ENCODE measurements at regions not wholly inside any gene's neighbourhood (a gene's known extent, or its start where the extent isn't known, plus 50 kb on each side); places are given as distances from the start of the nearest gene placed in this dataset.

DNA sequence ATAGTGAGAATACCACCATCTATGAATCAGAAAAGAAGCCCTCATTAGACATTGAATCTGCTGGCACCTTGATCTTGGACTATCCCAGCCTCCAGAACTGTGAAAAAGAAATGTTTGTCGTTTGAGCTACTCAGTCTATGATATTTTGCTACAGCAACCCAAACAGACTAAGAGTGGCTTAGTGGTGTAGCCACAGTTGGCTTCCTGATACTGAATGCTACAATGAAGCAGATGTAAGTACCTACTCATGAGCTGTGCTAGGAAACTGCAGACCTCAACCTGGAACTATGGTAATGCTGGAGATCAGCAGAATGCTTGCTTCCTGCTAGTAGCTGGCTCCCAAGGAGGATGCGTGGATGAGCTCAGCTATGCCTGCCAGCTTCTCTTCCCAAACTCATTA is 268.6 kb upstream of the CRY1 start:
- WGBS = 77% methylated on average over 2 of the region's 2 CpGs
- Histone ChIP-seq H4K91ac (ENCODE audit: low read length) (no peak overlapping the region), H4K8ac (ENCODE audit: low read length) (no peak overlapping the region), H3K14ac (ENCODE audit: low read length in 2 of 2) (no peak overlapping the region), H2AK5ac (ENCODE audit: low read length, severe bottlenecking) (peak overlapping the region; percentile 13), H2AFZ (ENCODE audit: low read depth, low read length) (no peak overlapping the region), H2BK12ac (ENCODE audit: low read length in 2 of 2) (no peak overlapping the region), H3K4ac (ENCODE audit: low read depth in 1 of 2, low read length in 2 of 2) (no peak overlapping the region), H3K9me3 (ENCODE audit: control insufficient read depth, low read length) (no peaks in the 10 kb centered on the region), H2BK15ac (ENCODE audit: low read depth, poor library complexity, severe bottlenecking) (no peak overlapping the region), H3K36me3 (ENCODE audit: control insufficient read depth in 1 of 2, insufficient read depth in 2 of 2, low read depth in 1 of 2, low read length in 2 of 2) (no peaks in the 10 kb centered on the region), H3K27me3 (ENCODE audit: control insufficient read depth in 1 of 2, insufficient read depth in 1 of 2, low read length in 2 of 2) (peaks cover 3 to 21% of the 10 kb centered on the region in 2 experiments), H3K79me1 (replicated peaks; ENCODE audit: low read length, poor library complexity, severe bottlenecking) (no peaks in the 10 kb centered on the region), H3K4me1 (ENCODE audit: control insufficient read depth, insufficient read depth, low read depth, low read length) (peaks cover 19% of the 10 kb centered on the region), H3K18ac (ENCODE audit: low read depth in 1 of 2, low read length in 2 of 2) (no peak overlapping the region), H2BK5ac (ENCODE audit: low read depth, low read length, poor library complexity, severe bottlenecking) (no peak overlapping the region), H2BK120ac (ENCODE audit: low read depth, low read length) (no peak overlapping the region), H3K23ac (ENCODE audit: low read length in 2 of 2) (no peak overlapping the region), H3K9ac (ENCODE audit: low read length) (no peak overlapping the region), H3K4me2 (ENCODE audit: low read length, poor library complexity, severe bottlenecking) (no peak overlapping the region), H3K27ac (ENCODE audit: low read length, poor library complexity, severe bottlenecking) (no peak overlapping the region), H3K4me3 (ENCODE audit: insufficient read depth in 1 of 2, low read depth in 1 of 2, low read length in 2 of 2) (no peak overlapping the region)
- DNase-seq = no peak

- no peak overlapping the region for H3K4me3 ChIP-seq (ENCODE audit: insufficient read depth in 1 of 2, low read depth in 1 of 2, low read length in 2 of 2)
Observed at GRCh38 chr12:107362960-107363359, 269.6 kb upstream of the CRY1 start.

DNA sequence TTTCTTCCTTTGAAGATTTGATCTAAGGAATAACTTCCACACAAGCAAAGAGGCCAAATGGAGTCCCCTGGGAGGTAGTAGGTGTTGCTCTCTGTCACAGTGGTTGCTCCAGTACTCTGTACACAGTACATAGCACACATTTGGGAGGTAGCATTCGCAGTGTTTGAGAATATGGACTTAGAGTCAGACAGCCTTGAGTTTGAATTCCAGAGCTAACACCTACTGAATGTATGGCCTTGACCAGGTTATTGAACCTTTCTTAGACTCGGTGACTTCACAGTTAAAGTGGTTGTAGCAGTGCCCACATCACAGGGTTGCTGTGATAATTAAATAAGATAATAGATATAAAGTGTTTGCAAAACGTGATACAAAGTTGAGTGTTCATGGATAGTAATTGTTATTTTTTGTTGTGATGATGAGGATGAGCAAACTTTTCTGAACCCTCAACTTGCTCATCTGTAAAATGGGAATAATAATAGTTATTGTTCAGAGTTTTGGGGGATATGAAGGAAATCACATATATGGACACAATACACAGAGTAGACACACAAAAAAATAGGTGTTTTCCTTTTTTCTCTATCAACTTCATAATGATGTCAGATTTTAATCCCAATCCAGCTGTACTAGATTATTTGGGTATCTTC is 271.6 kb upstream of the CRY1 start:
- H2AFZ ChIP-seq (ENCODE audit: low read depth, low read length) = no peak overlapping the region
- no peak overlapping the region for H3K27ac ChIP-seq (ENCODE audit: low read length, poor library complexity, severe bottlenecking)
- peaks cover 7% of the 10 kb centered on the region for H3K4me1 ChIP-seq (ENCODE audit: control insufficient read depth, insufficient read depth, low read depth, low read length)
- no peak overlapping the region for H3K23ac ChIP-seq (ENCODE audit: low read length in 2 of 2)
- H3K18ac ChIP-seq (ENCODE audit: low read depth in 1 of 2, low read length in 2 of 2) = no peak overlapping the region
- no peak overlapping the region for H3K14ac ChIP-seq (ENCODE audit: low read length in 2 of 2)
- no peaks in the 10 kb centered on the region for H3K36me3 ChIP-seq (ENCODE audit: control insufficient read depth in 1 of 2, insufficient read depth in 2 of 2, low read depth in 1 of 2, low read length in 2 of 2)
- no peak overlapping the region for H3K4ac ChIP-seq (ENCODE audit: low read depth in 1 of 2, low read length in 2 of 2)
- H2AK5ac ChIP-seq (ENCODE audit: low read length, severe bottlenecking) = no peak overlapping the region
- H3K27me3 ChIP-seq (ENCODE audit: control insufficient read depth in 1 of 2, insufficient read depth in 1 of 2, low read length in 2 of 2) = peaks cover 3 to 21% of the 10 kb centered on the region in 2 experiments
- no peak overlapping the region for H3K4me2 ChIP-seq (ENCODE audit: low read length, poor library complexity, severe bottlenecking)
- no peak overlapping the region for H3K4me3 ChIP-seq (ENCODE audit: insufficient read depth in 1 of 2, low read depth in 1 of 2, low read length in 2 of 2)
- H3K9me3 ChIP-seq (ENCODE audit: control insufficient read depth, low read length) = no peaks in the 10 kb centered on the region
- no peak overlapping the region for H4K91ac ChIP-seq (ENCODE audit: low read length)
- no peak overlapping the region for H2BK5ac ChIP-seq (ENCODE audit: low read depth, low read length, poor library complexity, severe bottlenecking)
- no peak for DNase-seq
- H3K9ac ChIP-seq (ENCODE audit: low read length) = no peak overlapping the region
- H4K8ac ChIP-seq (ENCODE audit: low read length) = no peak overlapping the region
- no peak overlapping the region for H2BK12ac ChIP-seq (ENCODE audit: low read length in 2 of 2)
- H2BK120ac ChIP-seq (ENCODE audit: low read depth, low read length) = no peak overlapping the region
- H3K79me1 ChIP-seq (replicated peaks; ENCODE audit: low read length, poor library complexity, severe bottlenecking) = no peaks in the 10 kb centered on the region
- 71% methylated on average over 3 of the region's 3 CpGs for WGBS
- no peak overlapping the region for H2BK15ac ChIP-seq (ENCODE audit: low read depth, poor library complexity, severe bottlenecking)

More at GRCh38 chr12:107362960-107363359, 269.6 kb upstream of the CRY1 start:
- H3K4me1 ChIP-seq (ENCODE audit: control insufficient read depth, insufficient read depth, low read depth, low read length) = peaks cover 15% of the 10 kb centered on the region
- H3K4ac ChIP-seq (ENCODE audit: low read depth in 1 of 2, low read length in 2 of 2) = no peak overlapping the region
- no peak overlapping the region for H2AFZ ChIP-seq (ENCODE audit: low read depth, low read length)
- H3K9ac ChIP-seq (ENCODE audit: low read length) = no peak overlapping the region
- H3K14ac ChIP-seq (ENCODE audit: low read length in 2 of 2) = no peak overlapping the region
- no peak overlapping the region for H2BK120ac ChIP-seq (ENCODE audit: low read depth, low read length)
- H2BK12ac ChIP-seq (ENCODE audit: low read length in 2 of 2) = no peak overlapping the region
- H3K36me3 ChIP-seq (ENCODE audit: control insufficient read depth in 1 of 2, insufficient read depth in 2 of 2, low read depth in 1 of 2, low read length in 2 of 2) = no peaks in the 10 kb centered on the region
- H3K18ac ChIP-seq (ENCODE audit: low read depth in 1 of 2, low read length in 2 of 2) = no peak overlapping the region
- H3K79me1 ChIP-seq (replicated peaks; ENCODE audit: low read length, poor library complexity, severe bottlenecking) = no peaks in the 10 kb centered on the region
- H3K9me3 ChIP-seq (ENCODE audit: control insufficient read depth, low read length) = no peaks in the 10 kb centered on the region
- H4K91ac ChIP-seq (ENCODE audit: low read length) = no peak overlapping the region
- H2BK15ac ChIP-seq (ENCODE audit: low read depth, poor library complexity, severe bottlenecking) = no peak overlapping the region
- WGBS = 79% methylated on average over 5 of the region's 5 CpGs
- no peak overlapping the region for H2BK5ac ChIP-seq (ENCODE audit: low read depth, low read length, poor library complexity, severe bottlenecking)
- DNase-seq = no peak
- no peak overlapping the region for H3K23ac ChIP-seq (ENCODE audit: low read length in 2 of 2)
- H3K27me3 ChIP-seq (ENCODE audit: control insufficient read depth in 1 of 2, insufficient read depth in 1 of 2, low read length in 2 of 2) = peaks cover 3 to 21% of the 10 kb centered on the region in 2 experiments
- no peak overlapping the region for H2AK5ac ChIP-seq (ENCODE audit: low read length, severe bottlenecking)
- H3K4me2 ChIP-seq (ENCODE audit: low read length, poor library complexity, severe bottlenecking) = no peak overlapping the region
- H4K8ac ChIP-seq (ENCODE audit: low read length) = no peak overlapping the region
- H3K27ac ChIP-seq (ENCODE audit: low read length, poor library complexity, severe bottlenecking) = no peak overlapping the region

- DNase-seq = no peak
- no peak overlapping the region for H3K27ac ChIP-seq (ENCODE audit: low read length, poor library complexity, severe bottlenecking)
- no peaks in the 10 kb centered on the region for H3K79me1 ChIP-seq (replicated peaks; ENCODE audit: low read length, poor library complexity, severe bottlenecking)
- H3K23ac ChIP-seq (ENCODE audit: low read length in 2 of 2) = no peak overlapping the region
- H3K4me2 ChIP-seq (ENCODE audit: low read length, poor library complexity, severe bottlenecking) = no peak overlapping the region
- no peaks in the 10 kb centered on the region for H3K36me3 ChIP-seq (ENCODE audit: control insufficient read depth in 1 of 2, insufficient read depth in 2 of 2, low read depth in 1 of 2, low read length in 2 of 2)
- H3K18ac ChIP-seq (ENCODE audit: low read depth in 1 of 2, low read length in 2 of 2) = no peak overlapping the region
- no peaks in the 10 kb centered on the region for H3K9me3 ChIP-seq (ENCODE audit: control insufficient read depth, low read length)
- no peak overlapping the region for H3K4me3 ChIP-seq (ENCODE audit: insufficient read depth in 1 of 2, low read depth in 1 of 2, low read length in 2 of 2)
- peaks cover 3 to 21% of the 10 kb centered on the region in 2 experiments for H3K27me3 ChIP-seq (ENCODE audit: control insufficient read depth in 1 of 2, insufficient read depth in 1 of 2, low read length in 2 of 2)
- H3K9ac ChIP-seq (ENCODE audit: low read length) = no peak overlapping the region
- peaks cover 3% of the 10 kb centered on the region for H3K4me1 ChIP-seq (ENCODE audit: control insufficient read depth, insufficient read depth, low read depth, low read length)
- H2BK12ac ChIP-seq (ENCODE audit: low read length in 2 of 2) = no peak overlapping the region
- H3K4ac ChIP-seq (ENCODE audit: low read depth in 1 of 2, low read length in 2 of 2) = no peak overlapping the region
- no peak overlapping the region for H2BK120ac ChIP-seq (ENCODE audit: low read depth, low read length)
- no peak overlapping the region for H2BK15ac ChIP-seq (ENCODE audit: low read depth, poor library complexity, severe bottlenecking)
- H4K8ac ChIP-seq (ENCODE audit: low read length) = no peak overlapping the region
- H2AFZ ChIP-seq (ENCODE audit: low read depth, low read length) = no peak overlapping the region
- H2AK5ac ChIP-seq (ENCODE audit: low read length, severe bottlenecking) = no peak overlapping the region
- no peak overlapping the region for H2BK5ac ChIP-seq (ENCODE audit: low read depth, low read length, poor library complexity, severe bottlenecking)
- no peak overlapping the region for H3K14ac ChIP-seq (ENCODE audit: low read length in 2 of 2)
- 48% methylated on average over 3 of the region's 3 CpGs for WGBS
- H4K91ac ChIP-seq (ENCODE audit: low read length) = no peak overlapping the region
Observed at GRCh38 chr12:107365703-107366102, 272.4 kb upstream of the CRY1 start.

All from mesenchymal stem cell (in vitro differentiated cells and primary cell).